ENCODE measurements at regions not wholly inside any gene's neighbourhood (a gene's known extent, or its start where the extent isn't known, plus 50 kb on each side); places are given as distances from the start of the nearest gene placed in this dataset.

DNA sequence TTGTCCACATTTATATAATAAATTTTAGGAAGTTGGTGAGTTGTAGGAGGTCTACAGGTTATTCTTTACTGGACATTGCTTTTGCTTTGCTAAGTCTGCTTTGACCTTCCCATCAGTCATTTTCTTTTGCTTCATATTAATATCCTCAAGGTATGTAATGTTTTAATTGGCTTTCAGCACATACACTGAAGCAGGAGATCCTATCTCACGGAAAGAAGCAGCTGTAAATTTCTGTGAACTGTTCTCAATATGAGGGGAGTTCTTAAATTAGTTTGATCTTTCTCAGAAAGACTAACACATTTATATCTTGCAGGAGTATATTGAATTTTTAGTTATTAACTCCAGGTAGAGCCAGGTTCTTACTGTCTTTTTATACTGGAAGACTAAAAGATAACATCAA, 856.5 kb downstream of the GATA3 start:
- TF ChIP-seq, protein P1, sequence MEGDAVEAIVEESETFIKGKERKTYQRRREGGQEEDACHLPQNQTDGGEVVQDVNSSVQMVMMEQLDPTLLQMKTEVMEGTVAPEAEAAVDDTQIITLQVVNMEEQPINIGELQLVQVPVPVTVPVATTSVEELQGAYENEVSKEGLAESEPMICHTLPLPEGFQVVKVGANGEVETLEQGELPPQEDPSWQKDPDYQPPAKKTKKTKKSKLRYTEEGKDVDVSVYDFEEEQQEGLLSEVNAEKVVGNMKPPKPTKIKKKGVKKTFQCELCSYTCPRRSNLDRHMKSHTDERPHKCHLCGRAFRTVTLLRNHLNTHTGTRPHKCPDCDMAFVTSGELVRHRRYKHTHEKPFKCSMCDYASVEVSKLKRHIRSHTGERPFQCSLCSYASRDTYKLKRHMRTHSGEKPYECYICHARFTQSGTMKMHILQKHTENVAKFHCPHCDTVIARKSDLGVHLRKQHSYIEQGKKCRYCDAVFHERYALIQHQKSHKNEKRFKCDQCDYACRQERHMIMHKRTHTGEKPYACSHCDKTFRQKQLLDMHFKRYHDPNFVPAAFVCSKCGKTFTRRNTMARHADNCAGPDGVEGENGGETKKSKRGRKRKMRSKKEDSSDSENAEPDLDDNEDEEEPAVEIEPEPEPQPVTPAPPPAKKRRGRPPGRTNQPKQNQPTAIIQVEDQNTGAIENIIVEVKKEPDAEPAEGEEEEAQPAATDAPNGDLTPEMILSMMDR (optimal IDR thresholded peaks at IDR 0.05 in 1 of 3, IDR thresholded peaks at IDR 0.05 in 1 of 3, conservative IDR thresholded peaks at IDR 0.05 in 1 of 3; ENCODE audit: extremely low read depth in 1 of 3, insufficient read depth in 2 of 3, low read length in 3 of 3), result no peak
- TF ChIP-seq EZH2 (IDR thresholded peaks at IDR 0.05; ENCODE audit: low read length), result no peak
- H3K9ac ChIP-seq (ENCODE audit: control insufficient read depth, extremely low read depth, insufficient read depth, low read length), result no peak overlapping the region
- H3K27ac ChIP-seq (ENCODE audit: control insufficient read depth, insufficient read depth, low read length), result no peak overlapping the region
- no peak overlapping the region for H2AFZ ChIP-seq (ENCODE audit: control insufficient read depth, low read length)
- no peaks in the 10 kb centered on the region for H3K27me3 ChIP-seq (ENCODE audit: control insufficient read depth, extremely low read depth, insufficient read depth, low read length)
- no peaks in the 10 kb centered on the region for H3K9me3 ChIP-seq (ENCODE audit: control insufficient read depth, low read depth, low read length)
- no peak overlapping the region for H3K4me2 ChIP-seq (ENCODE audit: control insufficient read depth, extremely low read depth, insufficient read depth, low read depth, low read length)
- H4K20me1 ChIP-seq (ENCODE audit: control insufficient read depth, extremely low read depth, insufficient read depth, low read length), result no peaks in the 10 kb centered on the region
- no peak for DNase-seq (ENCODE audit: low read depth, low spot score)
- no peaks in the 10 kb centered on the region for H3K79me2 ChIP-seq (ENCODE audit: control insufficient read depth, insufficient read depth, low read length)
- no peak overlapping the region for H3K4me3 ChIP-seq (ENCODE audit: control insufficient read depth in 2 of 3, extremely low read depth in 1 of 3, insufficient read depth in 2 of 3, low read depth in 1 of 3, low read length in 3 of 3)
- no peaks in the 10 kb centered on the region for H3K36me3 ChIP-seq (ENCODE audit: control insufficient read depth in 2 of 2, extremely low read depth in 1 of 2, insufficient read depth in 2 of 2, low read length in 2 of 2)
- dilution Hi-C loops (cut with MboI; ENCODE audit: extremely low pct_ligation_motif_present, low sequenced_read_pairs), result no loop called here
- H3K9me1 ChIP-seq (ENCODE audit: control insufficient read depth, extremely low read depth, insufficient read depth, low read length), result no peaks in the 10 kb centered on the region
- no peak for FAIRE-seq
- no peaks in the 10 kb centered on the region for H3K4me1 ChIP-seq (ENCODE audit: control insufficient read depth, extremely low read depth, insufficient read depth, low read length)

DNA sequence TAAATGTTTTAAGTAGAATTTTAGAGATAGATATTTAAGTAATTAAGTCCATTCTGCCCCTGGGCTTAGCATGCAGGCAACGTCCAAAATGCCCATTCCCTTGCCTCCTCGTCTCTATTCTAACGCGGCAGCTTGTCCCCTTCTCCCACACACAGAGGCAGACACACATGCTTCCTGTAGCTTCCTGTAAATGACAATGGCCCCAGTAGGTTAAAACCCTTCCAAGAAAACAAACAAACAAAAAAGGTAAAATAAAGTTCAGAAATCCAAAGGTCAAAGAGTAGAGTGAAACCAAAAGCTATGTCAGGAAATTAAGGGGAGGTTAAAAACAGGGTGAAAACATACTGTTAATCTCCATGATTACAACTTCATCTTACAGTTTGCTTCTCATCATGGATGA, 857.6 kb downstream of the GATA3 start:
- Histone ChIP-seq H3K79me2 (ENCODE audit: control insufficient read depth, insufficient read depth, low read length) (no peaks in the 10 kb centered on the region), H3K27ac (ENCODE audit: control insufficient read depth, insufficient read depth, low read length) (no peak overlapping the region), H3K4me1 (ENCODE audit: control insufficient read depth, extremely low read depth, insufficient read depth, low read length) (no peaks in the 10 kb centered on the region), H4K20me1 (ENCODE audit: control insufficient read depth, extremely low read depth, insufficient read depth, low read length) (no peaks in the 10 kb centered on the region), H3K9me3 (ENCODE audit: control insufficient read depth, low read depth, low read length) (no peaks in the 10 kb centered on the region), H3K36me3 (ENCODE audit: control insufficient read depth in 2 of 2, extremely low read depth in 1 of 2, insufficient read depth in 2 of 2, low read length in 2 of 2) (no peaks in the 10 kb centered on the region), H2AFZ (ENCODE audit: control insufficient read depth, low read length) (no peak overlapping the region), H3K27me3 (ENCODE audit: control insufficient read depth, extremely low read depth, insufficient read depth, low read length) (no peaks in the 10 kb centered on the region), H3K4me2 (ENCODE audit: control insufficient read depth, extremely low read depth, insufficient read depth, low read depth, low read length) (no peak overlapping the region), H3K9ac (ENCODE audit: control insufficient read depth, extremely low read depth, insufficient read depth, low read length) (no peak overlapping the region), H3K4me3 (ENCODE audit: control insufficient read depth in 2 of 3, extremely low read depth in 1 of 3, insufficient read depth in 2 of 3, low read depth in 1 of 3, low read length in 3 of 3) (no peak overlapping the region), H3K9me1 (ENCODE audit: control insufficient read depth, extremely low read depth, insufficient read depth, low read length) (no peaks in the 10 kb centered on the region)
- TF ChIP-seq EZH2 (IDR thresholded peaks at IDR 0.05; ENCODE audit: low read length), result no peak
- TF ChIP-seq, protein P1 (optimal IDR thresholded peaks at IDR 0.05 in 1 of 3, IDR thresholded peaks at IDR 0.05 in 1 of 3, conservative IDR thresholded peaks at IDR 0.05 in 1 of 3; ENCODE audit: extremely low read depth in 1 of 3, insufficient read depth in 2 of 3, low read length in 3 of 3), result no peak
- dilution Hi-C loops (cut with MboI; ENCODE audit: extremely low pct_ligation_motif_present, low sequenced_read_pairs), result no loop called here
- FAIRE-seq (no peak), DNase-seq (ENCODE audit: low read depth, low spot score) (no peak)
